22Rv1 (cell line): ENCODE measurements at regions not wholly inside any gene's neighbourhood (a gene's known extent, or its start where the extent isn't known, plus 50 kb on each side); places are given as distances from the start of the nearest gene placed in this dataset.
"Not testable (repeated sequence)": the region's sequence is repeated elsewhere in the genome, so short reads cannot be mapped to it uniquely, and the experiment has no call there.

ENCODE experiments used
- H3K27ac ChIP-seq: fragments of 450-650 bp; 2 replicates; pipeline ENCODE4 v1.5.1; 2017
- ZFX ChIP-seq: fragments of 450-650 bp; IDR thresholded peaks from 2 replicates; pipeline ENCODE4 v1.6.1; 2017; ENCODE audit warnings: antibody characterized with exemption, borderline replicate concordance
- TF ChIP-seq, protein P1 (sequence below): fragments of 450-650 bp; IDR thresholded peaks from 2 replicates; pipeline ENCODE4 v1.5.1; 2017; ENCODE audit warnings: mild to moderate bottlenecking

DNA sequence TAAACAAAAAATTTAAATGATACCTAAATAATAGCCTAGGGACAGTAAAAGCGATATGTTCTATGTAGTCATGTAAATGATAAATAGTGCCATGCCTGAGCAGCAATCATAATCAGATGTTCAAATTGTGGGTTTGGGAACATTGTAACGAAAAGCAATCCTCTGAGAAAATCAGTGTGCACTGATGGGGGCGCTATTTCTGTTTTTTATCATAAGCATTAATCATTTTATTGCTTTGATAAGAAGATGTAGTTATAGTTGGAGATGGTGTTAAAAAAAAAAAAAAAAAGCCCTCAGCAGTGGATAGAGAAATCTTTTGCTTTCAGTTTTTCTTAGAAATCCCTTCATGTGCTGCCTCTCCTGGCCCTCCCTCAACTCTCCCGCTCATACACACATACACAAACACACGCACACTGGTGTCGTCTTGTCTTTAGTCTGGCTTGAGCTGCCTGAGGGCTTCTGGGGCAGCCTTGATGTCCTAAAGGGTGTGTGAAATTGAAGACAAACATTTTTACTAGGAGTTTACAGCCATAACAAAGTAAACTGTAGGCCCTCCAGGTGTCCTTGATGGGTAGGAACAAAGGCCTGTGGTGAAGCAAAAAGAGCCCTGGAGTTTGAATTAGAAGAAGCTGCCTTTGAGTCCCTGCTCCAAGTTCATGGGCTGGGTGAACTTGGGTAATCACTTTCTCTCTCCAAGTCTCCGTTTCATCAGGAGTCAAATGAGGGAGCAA, 428.1 kb downstream of the SOX2 start:
- H3K27ac ChIP-seq: no peak overlapping the region

DNA sequence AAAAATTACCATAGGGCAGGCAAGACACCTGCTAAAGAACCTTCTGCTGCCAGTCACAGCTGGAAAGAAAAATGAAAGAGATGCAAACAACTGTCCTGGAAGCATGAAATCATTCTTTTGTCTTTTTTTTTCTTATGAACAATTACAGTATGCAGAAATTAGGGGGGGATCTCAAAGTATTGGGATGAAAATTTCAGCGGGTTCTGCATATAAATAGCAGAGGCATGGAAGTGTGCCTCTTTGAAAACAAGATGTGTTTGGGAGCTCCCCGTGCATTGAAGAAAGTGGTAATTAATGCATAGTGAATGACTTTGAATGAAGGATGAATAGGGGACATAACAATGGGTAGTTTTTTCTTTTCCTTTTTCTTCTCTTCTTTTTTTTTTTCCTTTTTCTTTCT, 431.2 kb downstream of the SOX2 start:
- H3K27ac ChIP-seq: no peak overlapping the region
- no peak for TF ChIP-seq ZFX
- TF ChIP-seq, protein P1, sequence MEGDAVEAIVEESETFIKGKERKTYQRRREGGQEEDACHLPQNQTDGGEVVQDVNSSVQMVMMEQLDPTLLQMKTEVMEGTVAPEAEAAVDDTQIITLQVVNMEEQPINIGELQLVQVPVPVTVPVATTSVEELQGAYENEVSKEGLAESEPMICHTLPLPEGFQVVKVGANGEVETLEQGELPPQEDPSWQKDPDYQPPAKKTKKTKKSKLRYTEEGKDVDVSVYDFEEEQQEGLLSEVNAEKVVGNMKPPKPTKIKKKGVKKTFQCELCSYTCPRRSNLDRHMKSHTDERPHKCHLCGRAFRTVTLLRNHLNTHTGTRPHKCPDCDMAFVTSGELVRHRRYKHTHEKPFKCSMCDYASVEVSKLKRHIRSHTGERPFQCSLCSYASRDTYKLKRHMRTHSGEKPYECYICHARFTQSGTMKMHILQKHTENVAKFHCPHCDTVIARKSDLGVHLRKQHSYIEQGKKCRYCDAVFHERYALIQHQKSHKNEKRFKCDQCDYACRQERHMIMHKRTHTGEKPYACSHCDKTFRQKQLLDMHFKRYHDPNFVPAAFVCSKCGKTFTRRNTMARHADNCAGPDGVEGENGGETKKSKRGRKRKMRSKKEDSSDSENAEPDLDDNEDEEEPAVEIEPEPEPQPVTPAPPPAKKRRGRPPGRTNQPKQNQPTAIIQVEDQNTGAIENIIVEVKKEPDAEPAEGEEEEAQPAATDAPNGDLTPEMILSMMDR: no peak

More for the DNA sequence above, 428.1 kb downstream of the SOX2 start:
- TF ChIP-seq ZFX: no peak
- TF ChIP-seq, protein P1: peak; percentile 73

DNA sequence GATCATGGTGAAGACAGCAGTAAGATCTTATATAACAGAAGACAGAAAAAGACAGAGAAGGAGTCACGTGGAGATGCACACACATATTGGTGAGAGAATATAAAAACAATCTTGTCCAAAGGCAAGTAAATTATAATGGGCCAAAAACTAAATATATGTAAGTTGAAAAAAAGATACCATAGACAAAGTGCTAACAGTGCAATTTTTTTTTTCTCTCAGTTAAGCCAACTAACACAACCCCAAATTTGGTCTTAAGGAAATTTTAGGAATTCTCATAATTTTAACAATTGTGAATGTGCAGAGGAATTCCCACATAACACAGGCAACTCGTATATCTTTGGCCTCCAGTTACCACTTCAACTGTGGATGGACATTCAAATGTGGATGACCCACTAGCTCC, 432.2 kb downstream of the SOX2 start:
- H3K27ac ChIP-seq: no peak overlapping the region
- TF ChIP-seq, protein P1: no peak
- TF ChIP-seq ZFX: no peak

DNA sequence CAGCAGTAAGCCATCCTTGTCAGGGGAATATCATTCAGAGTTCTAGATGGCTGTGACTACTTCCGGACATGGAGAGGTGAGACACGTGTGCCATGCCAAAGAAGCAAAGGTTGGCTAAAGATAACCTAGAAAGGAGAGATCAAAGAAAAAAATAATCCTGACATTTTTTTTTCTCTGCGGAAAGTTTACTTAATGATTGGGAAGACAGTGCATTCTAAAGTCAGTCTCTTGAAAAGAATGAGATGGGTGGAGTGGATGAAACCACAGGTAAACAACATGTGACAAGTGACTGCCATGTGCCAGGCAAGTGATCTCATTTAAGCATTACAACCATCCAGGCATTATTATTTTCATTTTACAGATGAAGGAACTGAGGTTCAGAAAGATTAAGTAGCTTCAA, 436.6 kb downstream of the SOX2 start:
- TF ChIP-seq, protein P1: no peak
- TF ChIP-seq ZFX: no peak
- H3K27ac ChIP-seq: no peak overlapping the region

DNA sequence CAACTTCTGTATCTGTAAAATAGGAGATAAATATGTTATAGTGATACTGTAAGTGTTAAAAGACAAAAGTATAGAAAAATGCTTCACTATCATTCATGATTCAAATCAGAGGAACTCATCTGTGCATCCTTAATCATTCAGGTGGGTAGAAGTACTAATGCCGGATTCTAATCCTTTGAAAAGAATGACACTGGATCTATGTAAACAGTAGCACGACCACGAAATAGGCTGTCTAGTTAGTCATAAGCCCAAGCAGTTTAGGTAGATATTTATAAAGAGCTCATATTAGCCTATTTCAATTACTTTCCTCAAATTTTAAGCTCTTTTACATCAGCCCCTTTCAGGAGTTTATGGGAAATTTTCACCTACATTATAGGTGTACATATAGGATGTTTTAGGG, 437.9 kb downstream of the SOX2 start:
- TF ChIP-seq, protein P1: no peak
- no peak for TF ChIP-seq ZFX

DNA sequence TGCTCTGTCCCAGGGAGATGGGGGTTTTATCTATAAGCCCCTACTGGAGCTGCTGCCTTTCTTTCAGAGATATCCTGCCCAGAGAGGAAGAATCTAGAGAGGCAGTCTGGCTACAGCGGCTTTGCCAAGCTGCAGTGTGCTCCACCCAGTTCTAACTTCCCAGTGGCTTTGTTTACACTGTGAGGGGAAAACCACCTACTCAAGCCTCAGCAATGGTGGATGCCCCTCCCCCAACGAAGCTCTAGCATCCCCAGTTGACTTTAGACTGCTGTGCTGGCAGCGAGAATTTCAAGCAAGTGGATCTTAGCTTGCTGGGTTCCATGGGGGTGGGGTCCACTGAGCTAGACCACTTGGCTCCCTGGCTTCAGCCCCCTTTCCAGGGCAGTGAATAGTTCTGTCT, 444.6 kb downstream of the SOX2 start:
- not testable (repeated sequence) for H3K27ac ChIP-seq

More for the DNA sequence above, 437.9 kb downstream of the SOX2 start:
- no peak overlapping the region for H3K27ac ChIP-seq

DNA sequence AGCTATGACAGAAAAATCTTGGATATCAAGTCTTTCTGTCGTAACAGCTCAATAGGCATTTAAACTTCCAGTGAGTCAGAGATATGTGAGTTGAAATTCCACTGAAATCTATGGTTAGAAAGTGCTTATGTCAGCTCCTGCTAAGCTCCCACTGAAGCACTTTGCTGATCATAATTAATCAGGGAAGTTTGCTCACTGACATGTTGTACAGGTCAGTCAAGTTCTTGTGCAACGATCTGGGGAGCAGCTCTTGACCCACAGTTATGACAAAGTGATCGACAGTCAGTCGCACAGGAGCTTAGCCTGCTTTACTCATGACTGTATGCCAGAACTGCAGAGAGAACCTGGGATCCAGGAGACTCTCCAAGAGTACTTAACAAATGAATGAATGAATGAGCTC, 453.5 kb downstream of the SOX2 start:
- no peak overlapping the region for H3K27ac ChIP-seq
- TF ChIP-seq ZFX: no peak
- TF ChIP-seq, protein P1: no peak

DNA sequence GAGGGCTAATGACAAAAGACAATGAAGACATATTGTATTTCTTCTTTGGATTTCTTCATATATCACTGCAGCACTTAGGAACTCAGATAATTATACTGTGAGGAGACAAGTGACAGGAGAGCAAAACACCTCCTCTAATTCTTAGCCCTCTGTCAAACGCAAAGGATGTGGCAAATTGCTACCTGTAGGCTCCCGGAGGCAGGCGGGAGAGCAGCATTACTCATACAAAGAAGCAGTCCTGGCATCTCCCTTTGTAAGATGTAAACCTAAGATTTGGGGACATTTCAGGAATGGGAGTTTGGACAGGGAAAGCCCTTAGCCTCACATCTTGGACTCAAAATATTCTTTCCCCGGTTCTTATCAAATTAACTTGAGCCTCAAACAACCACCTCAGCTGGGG, 460.8 kb downstream of the SOX2 start:
- no peak for TF ChIP-seq ZFX
- H3K27ac ChIP-seq: no peak overlapping the region
